Nephron progenitor cell (in vitro differentiated cells): ENCODE measurements at regions not wholly inside any gene's neighbourhood (a gene's known extent, or its start where the extent isn't known, plus 50 kb on each side); places are given as distances from the start of the nearest gene placed in this dataset.

Experiments
- DNase-seq: peaks from one replicate; pipeline ENCODE4 v3.0.0; 2021
- H3K27ac Mint-ChIP-seq: 2 replicates; pipeline ENCODE4 v1.8.0; 2021; ENCODE audit warnings: mild to moderate bottlenecking, moderate library complexity, mixed read lengths
- H3K27me3 Mint-ChIP-seq: 2 replicates; pipeline ENCODE4 v1.8.0; 2021; ENCODE audit warnings: mild to moderate bottlenecking, low read depth, mixed read lengths; ENCODE audit not compliant: poor library complexity
- H3K36me3 Mint-ChIP-seq: 2 replicates; pipeline ENCODE4 v1.8.0; 2021; ENCODE audit warnings: low read depth, mixed read lengths
- H3K4me1 Mint-ChIP-seq: 2 replicates; pipeline ENCODE4 v1.8.0; 2021; ENCODE audit warnings: mixed read lengths
- H3K4me3 Mint-ChIP-seq: 2 replicates; pipeline ENCODE4 v1.8.0; 2021; ENCODE audit warnings: mild to moderate bottlenecking, moderate library complexity, mixed read lengths
- H3K9me3 Mint-ChIP-seq: 2 replicates; pipeline ENCODE4 v1.8.0; 2021; ENCODE audit warnings: mild to moderate bottlenecking, moderate library complexity, mixed read lengths
- TF ChIP-seq, protein P1 (sequence below): fragments of 200-600 bp; sonication (generic); IDR thresholded peaks from 2 replicates; pipeline ENCODE4 v1.5.0; 2021; ENCODE audit warnings: antibody characterized with exemption

DNA sequence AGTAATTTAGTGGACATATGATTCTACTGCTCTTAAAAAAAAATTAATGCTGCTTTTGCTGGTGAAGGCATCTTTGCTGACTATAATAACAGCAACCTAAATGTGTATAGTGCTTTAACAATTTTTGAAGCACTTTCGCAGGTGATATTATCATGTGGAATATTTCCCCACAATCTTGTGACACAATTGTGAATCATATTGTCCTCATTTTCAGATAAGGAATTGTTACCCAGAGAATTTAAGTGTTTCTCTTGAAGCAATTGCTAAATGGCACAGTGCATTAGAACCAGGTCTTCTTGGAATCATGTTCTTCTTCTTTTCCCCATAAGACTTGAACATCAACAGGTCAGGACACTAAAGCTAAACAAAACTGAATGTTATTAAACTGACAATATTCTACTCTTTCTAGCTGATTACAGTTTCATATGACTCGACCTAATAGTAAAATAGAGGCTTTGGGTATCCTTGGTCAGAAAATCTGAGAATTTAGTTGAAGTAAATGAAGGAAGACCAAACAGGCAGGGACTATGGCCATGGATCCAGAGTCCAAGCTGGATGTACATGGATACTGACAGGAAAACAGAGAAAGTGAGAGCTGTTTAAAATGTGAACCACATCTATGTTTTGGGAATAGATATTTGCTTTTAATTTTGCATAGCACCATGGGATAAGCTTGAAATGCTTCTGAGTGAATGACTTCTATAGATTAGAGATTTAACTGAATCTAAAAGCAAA lies 121.8 kb upstream of the SLC35B3 start:
- H3K27me3 Mint-ChIP-seq, result peaks cover 5% of the 10 kb centered on the region
- no peak overlapping the region for H3K4me3 Mint-ChIP-seq
- DNase-seq, result no peak
- H3K36me3 Mint-ChIP-seq, result no peaks in the 10 kb centered on the region
- no peaks in the 10 kb centered on the region for H3K9me3 Mint-ChIP-seq
- H3K4me1 Mint-ChIP-seq, result no peaks in the 10 kb centered on the region
- no peak overlapping the region for H3K27ac Mint-ChIP-seq
- TF ChIP-seq, protein P1, sequence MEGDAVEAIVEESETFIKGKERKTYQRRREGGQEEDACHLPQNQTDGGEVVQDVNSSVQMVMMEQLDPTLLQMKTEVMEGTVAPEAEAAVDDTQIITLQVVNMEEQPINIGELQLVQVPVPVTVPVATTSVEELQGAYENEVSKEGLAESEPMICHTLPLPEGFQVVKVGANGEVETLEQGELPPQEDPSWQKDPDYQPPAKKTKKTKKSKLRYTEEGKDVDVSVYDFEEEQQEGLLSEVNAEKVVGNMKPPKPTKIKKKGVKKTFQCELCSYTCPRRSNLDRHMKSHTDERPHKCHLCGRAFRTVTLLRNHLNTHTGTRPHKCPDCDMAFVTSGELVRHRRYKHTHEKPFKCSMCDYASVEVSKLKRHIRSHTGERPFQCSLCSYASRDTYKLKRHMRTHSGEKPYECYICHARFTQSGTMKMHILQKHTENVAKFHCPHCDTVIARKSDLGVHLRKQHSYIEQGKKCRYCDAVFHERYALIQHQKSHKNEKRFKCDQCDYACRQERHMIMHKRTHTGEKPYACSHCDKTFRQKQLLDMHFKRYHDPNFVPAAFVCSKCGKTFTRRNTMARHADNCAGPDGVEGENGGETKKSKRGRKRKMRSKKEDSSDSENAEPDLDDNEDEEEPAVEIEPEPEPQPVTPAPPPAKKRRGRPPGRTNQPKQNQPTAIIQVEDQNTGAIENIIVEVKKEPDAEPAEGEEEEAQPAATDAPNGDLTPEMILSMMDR, result no peak

DNA sequence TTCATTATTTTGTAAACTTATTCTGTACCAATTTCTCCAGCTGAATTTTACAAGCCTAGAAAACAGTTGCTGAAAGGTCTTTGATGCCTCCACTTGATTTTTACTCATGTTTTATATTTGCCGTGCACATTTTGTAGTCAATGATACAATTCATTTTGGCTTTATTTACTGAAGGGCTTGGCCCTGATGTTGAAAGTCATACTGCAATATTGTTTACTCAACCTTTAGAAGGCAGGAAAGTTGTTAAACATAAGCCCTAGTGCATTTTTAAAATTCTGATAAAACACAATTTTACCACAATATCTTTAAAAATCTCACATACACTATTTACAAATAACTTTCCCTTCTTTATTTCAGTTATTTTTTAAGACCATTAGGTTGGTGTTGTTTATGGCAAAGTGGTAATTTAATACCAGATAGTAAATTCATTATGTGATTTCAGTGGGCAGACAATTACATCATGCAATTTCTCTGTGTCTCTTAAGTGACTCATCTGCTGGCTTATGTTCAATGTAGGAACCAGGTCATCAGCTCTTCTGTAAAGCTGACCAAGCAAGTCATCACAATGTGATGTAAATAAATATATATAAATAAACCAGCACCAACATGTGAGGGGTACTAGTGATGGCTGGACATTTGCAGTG lies 121.1 kb upstream of the SLC35B3 start:
- DNase-seq, result no peak

GRCh38 chr6:8551993-8552392 lies 116.6 kb upstream of the SLC35B3 start:
- H3K36me3 Mint-ChIP-seq, result no peaks in the 10 kb centered on the region
- no peak for DNase-seq
- H3K9me3 Mint-ChIP-seq, result no peaks in the 10 kb centered on the region
- H3K27ac Mint-ChIP-seq, result no peak overlapping the region
- TF ChIP-seq, protein P1, result no peak
- no peaks in the 10 kb centered on the region for H3K4me1 Mint-ChIP-seq
- H3K27me3 Mint-ChIP-seq, result no peaks in the 10 kb centered on the region
- no peak overlapping the region for H3K4me3 Mint-ChIP-seq

More for the DNA sequence above, 121.1 kb upstream of the SLC35B3 start:
- H3K36me3 Mint-ChIP-seq, result no peaks in the 10 kb centered on the region
- no peak overlapping the region for H3K4me3 Mint-ChIP-seq
- no peaks in the 10 kb centered on the region for H3K4me1 Mint-ChIP-seq
- TF ChIP-seq, protein P1, result no peak
- H3K27me3 Mint-ChIP-seq, result peaks cover 5% of the 10 kb centered on the region
- no peak overlapping the region for H3K27ac Mint-ChIP-seq
- H3K9me3 Mint-ChIP-seq, result no peaks in the 10 kb centered on the region

GRCh38 chr6:8551386-8551785 lies 116.0 kb upstream of the SLC35B3 start:
- DNase-seq, result no peak
- Mint-ChIP-seq H3K9me3 (no peaks in the 10 kb centered on the region), H3K4me3 (no peak overlapping the region), H3K27ac (no peak overlapping the region), H3K36me3 (no peaks in the 10 kb centered on the region), H3K4me1 (no peaks in the 10 kb centered on the region), H3K27me3 (no peaks in the 10 kb centered on the region)
- TF ChIP-seq, protein P1, result no peak

DNA sequence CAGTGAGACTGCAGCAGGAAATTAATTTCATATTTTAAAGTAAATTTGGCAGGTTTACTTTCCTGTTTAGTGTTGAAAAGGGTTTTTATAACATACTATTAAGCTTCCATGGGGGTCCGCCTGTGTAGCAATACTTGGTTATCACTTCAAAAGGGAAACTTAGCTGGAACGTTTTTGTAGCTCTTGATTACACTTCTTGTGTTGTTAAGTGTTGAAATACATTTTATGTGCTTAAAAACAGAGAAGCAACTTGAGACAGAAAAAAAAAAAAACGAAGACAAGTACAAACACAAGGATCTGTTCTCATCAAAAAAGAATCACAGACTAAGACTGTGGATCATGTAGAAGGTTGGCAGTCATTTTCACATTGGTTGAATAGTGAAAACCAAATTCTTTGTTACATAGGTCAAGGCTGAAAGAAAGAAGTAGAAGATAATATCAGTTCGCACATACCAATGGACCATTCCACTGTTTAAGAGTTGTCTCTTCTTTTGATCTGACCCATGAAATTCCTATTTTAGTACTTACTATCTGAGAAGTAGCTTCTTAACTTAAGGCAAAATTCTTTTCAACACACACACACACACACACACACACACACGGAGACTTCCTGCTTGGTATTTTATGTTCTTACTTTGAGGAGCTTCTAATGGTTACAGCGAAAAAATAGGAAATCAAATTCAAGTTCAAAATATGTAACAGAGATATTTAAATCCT lies 113.9 kb upstream of the SLC35B3 start:
- no peaks in the 10 kb centered on the region for H3K4me1 Mint-ChIP-seq
- no peaks in the 10 kb centered on the region for H3K36me3 Mint-ChIP-seq
- no peak for DNase-seq
- H3K27ac Mint-ChIP-seq, result peak overlapping the region; percentile 52
- no peak overlapping the region for H3K4me3 Mint-ChIP-seq
- TF ChIP-seq, protein P1, result no peak
- H3K9me3 Mint-ChIP-seq, result no peaks in the 10 kb centered on the region
- H3K27me3 Mint-ChIP-seq, result peaks cover 3% of the 10 kb centered on the region
